Caco-2 (cell line): ENCODE measurements at regions not wholly inside any gene's neighbourhood (a gene's known extent, or its start where the extent isn't known, plus 50 kb on each side); places are given as distances from the start of the nearest gene placed in this dataset.

Experiments
- BruUV-seq: library from RNA; stranded (reverse); fragments of 400-500 nt; replicated peaks from 2 replicates; lab custom pipeline; 2021; lab: Mats Ljungman, UMichigan
- CTCF ChIA-PET: fragments of 300-600 bp; sonication (Branson Sonifier 250); formaldehyde crosslinking; loops from one replicate; lab custom pipeline; 2022; ENCODE audit warnings: antibody characterized with exemption; lab: Charles Lee
- POLR2A ChIA-PET: fragments of 300-600 bp; sonication (Branson Sonifier 250); formaldehyde crosslinking; loops from one replicate; lab custom pipeline; 2022; ENCODE audit warnings: antibody characterized with exemption; lab: Charles Lee
- DNase-seq, 2 experiments: peaks; one replicate each; pipeline versions ENCODE4 v3.0.0 to v3.0.0-alpha.2; 2020 to 2022
- H3K27me3 ChIP-seq: replicated peaks from 2 replicates; pipeline ENCODE4 v1.6.0; 2011; ENCODE audit warnings: low read length; ENCODE audit not compliant: control insufficient read depth, insufficient read depth
- H3K36me3 ChIP-seq: 2 replicates; pipeline ENCODE4 v1.5.1; 2011; ENCODE audit warnings: low read length; ENCODE audit not compliant: control insufficient read depth, insufficient read depth
- H3K4me1 ChIP-seq: fragments of 250-450 bp; sonication (Bioruptor Pico); 2 replicates; pipeline ENCODE4 v1.5.1; 2020; ENCODE audit warnings: mild to moderate bottlenecking
- H3K4me3 ChIP-seq: 2 replicates; pipeline ENCODE4 v1.5.1; 2011; ENCODE audit warnings: low read depth, mild to moderate bottlenecking, control low read depth, low read length
- H3K9me3 ChIP-seq: fragments of 250-450 bp; sonication (Bioruptor Pico); 2 replicates; pipeline ENCODE4 v1.5.1; 2020; ENCODE audit warnings: mild to moderate bottlenecking, moderate library complexity
- H3K27ac Mint-ChIP-seq: one replicate; pipeline ENCODE4 v1.8.0; 2022; ENCODE audit warnings: mixed read lengths; ENCODE audit not compliant: unreplicated experiment
- H3K27me3 Mint-ChIP-seq: one replicate; pipeline ENCODE4 v1.8.0; 2022; ENCODE audit warnings: mixed read lengths; ENCODE audit not compliant: insufficient read depth, unreplicated experiment
- H3K36me3 Mint-ChIP-seq: one replicate; pipeline ENCODE4 v1.8.0; 2022; ENCODE audit warnings: mild to moderate bottlenecking, mixed read lengths; ENCODE audit not compliant: insufficient read depth, unreplicated experiment
- H3K4me1 Mint-ChIP-seq: one replicate; pipeline ENCODE4 v1.8.0; 2022; ENCODE audit warnings: low read depth, mixed read lengths; ENCODE audit not compliant: unreplicated experiment
- H3K4me3 Mint-ChIP-seq: one replicate; pipeline ENCODE4 v1.8.0; 2022; ENCODE audit warnings: mild to moderate bottlenecking, moderate library complexity, mixed read lengths; ENCODE audit not compliant: unreplicated experiment
- H3K9me3 Mint-ChIP-seq: one replicate; pipeline ENCODE4 v1.8.0; 2022; ENCODE audit warnings: mixed read lengths; ENCODE audit not compliant: unreplicated experiment
- CTCF ChIP-seq, 2 experiments: fragments of 200-600 bp in 1 of 2; IDR thresholded peaks; 1 replicate in 1 of 2; 2 replicates in 1 of 2; pipeline versions ENCODE4 v1.5.1 to v1.8.0; 2011 to 2022; ENCODE audit warnings: antibody characterized with exemption in 1 of 2, control low read depth in 1 of 2, inconsistent platforms in 1 of 2, low read depth in 1 of 2, low read length in 1 of 2, mild to moderate bottlenecking in 1 of 2, moderate library complexity in 1 of 2; ENCODE audit not compliant: insufficient read depth in 1 of 2, severe bottlenecking in 1 of 2, unreplicated experiment in 1 of 2
- intact Hi-C: fragments of 100-400 bp; cut with micrococcal nuclease; formaldehyde crosslinking; loops from one replicate; pipeline ENCODE4 v1.10.0; 2022; ENCODE audit not compliant: unreplicated experiment

GRCh38 chr13:33657274-33657673 lies 160.7 kb upstream of the RFC3 start:
- no peaks in the 10 kb centered on the region for H3K27me3 Mint-ChIP-seq
- no peaks in the 10 kb centered on the region for H3K4me1 Mint-ChIP-seq
- intact Hi-C loops, result no loop called here
- BruUV-seq, result no TSS peak
- no peaks in the 10 kb centered on the region for H3K36me3 Mint-ChIP-seq
- Histone ChIP-seq H3K27me3 (no peaks in the 10 kb centered on the region), H3K36me3 (no peaks in the 10 kb centered on the region; the same call in 1 of the 2 replicates), H3K4me1 (no peaks in the 10 kb centered on the region), H3K4me3 (no peak overlapping the region), H3K9me3 (no peaks in the 10 kb centered on the region)
- CTCF ChIA-PET, result no interaction called here
- H3K9me3 Mint-ChIP-seq, result no peaks in the 10 kb centered on the region
- no peak overlapping the region for H3K27ac Mint-ChIP-seq
- POLR2A ChIA-PET, result no interaction called here
- TF ChIP-seq CTCF (IDR thresholded peaks at IDR 0.05; ENCODE audit: insufficient read depth in 1 of 2, low read depth in 1 of 2, low read length in 1 of 2, severe bottlenecking in 1 of 2, unreplicated experiment in 1 of 2), result no peak
- H3K4me3 Mint-ChIP-seq, result no peak overlapping the region
- no peak for DNase-seq

- intact Hi-C loops, result no loop called here
These were observed 158.5 kb upstream of the RFC3 start for GRCh38 chr13:33659466-33659865.

GRCh38 chr13:33659894-33660293 lies 158.1 kb upstream of the RFC3 start:
- H3K4me1 Mint-ChIP-seq, result no peaks in the 10 kb centered on the region
- H3K36me3 Mint-ChIP-seq, result no peaks in the 10 kb centered on the region
- no peak overlapping the region for H3K27ac Mint-ChIP-seq
- no peaks in the 10 kb centered on the region for H3K9me3 Mint-ChIP-seq
- H3K4me3 Mint-ChIP-seq, result no peak overlapping the region
- no TSS peak for BruUV-seq
- no peaks in the 10 kb centered on the region for H3K27me3 ChIP-seq
- no peak overlapping the region for H3K4me3 ChIP-seq
- no peak for TF ChIP-seq CTCF (IDR thresholded peaks at IDR 0.05; ENCODE audit: insufficient read depth in 1 of 2, low read depth in 1 of 2, low read length in 1 of 2, severe bottlenecking in 1 of 2, unreplicated experiment in 1 of 2)
- ChIA-PET CTCF (no interaction called here), POLR2A (no interaction called here)
- H3K9me3 ChIP-seq, result no peaks in the 10 kb centered on the region
- DNase-seq, result no peak
- H3K4me1 ChIP-seq, result no peaks in the 10 kb centered on the region
- H3K36me3 ChIP-seq, result no peaks in the 10 kb centered on the region; the same call in 1 of the 2 replicates
- H3K27me3 Mint-ChIP-seq, result no peaks in the 10 kb centered on the region
- intact Hi-C loops, result no loop called here

More at GRCh38 chr13:33659466-33659865, 158.5 kb upstream of the RFC3 start:
- H3K27ac Mint-ChIP-seq, result no peak overlapping the region
- H3K9me3 ChIP-seq, result no peaks in the 10 kb centered on the region
- no peak for TF ChIP-seq CTCF (IDR thresholded peaks at IDR 0.05; ENCODE audit: insufficient read depth in 1 of 2, low read depth in 1 of 2, low read length in 1 of 2, severe bottlenecking in 1 of 2, unreplicated experiment in 1 of 2)
- POLR2A ChIA-PET, result interaction anchor here (0.7 kb wide), 1 partner anchor 17 kb away, joined by 4 read pairs; no protein-coding TSS in a partner anchor
- no peaks in the 10 kb centered on the region for H3K27me3 ChIP-seq
- H3K36me3 ChIP-seq, result no peaks in the 10 kb centered on the region; the same call in 1 of the 2 replicates
- no peaks in the 10 kb centered on the region for H3K27me3 Mint-ChIP-seq
- no peaks in the 10 kb centered on the region for H3K36me3 Mint-ChIP-seq
- CTCF ChIA-PET, result no interaction called here
- no peaks in the 10 kb centered on the region for H3K4me1 Mint-ChIP-seq
- BruUV-seq, result no TSS peak
- no peak for DNase-seq
- H3K4me1 ChIP-seq, result no peaks in the 10 kb centered on the region
- H3K4me3 Mint-ChIP-seq, result no peak overlapping the region
- H3K4me3 ChIP-seq, result no peak overlapping the region
- no peaks in the 10 kb centered on the region for H3K9me3 Mint-ChIP-seq
